ENCODE measurements at regions not wholly inside any gene's neighbourhood (a gene's known extent, or its start where the extent isn't known, plus 50 kb on each side); places are given as distances from the start of the nearest gene placed in this dataset.
A peak's percentile ranks its signal among the peaks of the same experiment; 100 is the strongest.

- no peak for DNase-seq (ENCODE audit: low read depth, low spot score)
- H3K4me3 ChIP-seq (ENCODE audit: low read depth, low read length), result no peak overlapping the region
- in situ Hi-C loops (cut with HindIII; ENCODE audit: low sequenced_read_pairs), result no loop called here
- no peak for TF ChIP-seq CTCF (IDR thresholded peaks at IDR 0.05; ENCODE audit: low read depth, low read length)
Measured at GRCh38 chr13:105530468-105530867, 1005.0 kb downstream of the EFNB2 start.

GRCh38 chr13:105527127-105527526, 1008.3 kb downstream of the EFNB2 start:
- H3K4me3 ChIP-seq (ENCODE audit: low read depth, low read length), result no peak overlapping the region
- in situ Hi-C loops (cut with HindIII; ENCODE audit: low sequenced_read_pairs), result no loop called here
- DNase-seq (ENCODE audit: low read depth, low spot score), result no peak
- no peak for TF ChIP-seq CTCF (IDR thresholded peaks at IDR 0.05; ENCODE audit: low read depth, low read length)

- no peak for TF ChIP-seq CTCF (IDR thresholded peaks at IDR 0.05; ENCODE audit: low read depth, low read length)
- in situ Hi-C loops (cut with HindIII; ENCODE audit: low sequenced_read_pairs), result no loop called here
- H3K4me3 ChIP-seq (ENCODE audit: low read depth, low read length), result no peak overlapping the region
- no peak for DNase-seq (ENCODE audit: low read depth, low spot score)
Measured at GRCh38 chr13:105519771-105520170, 1015.7 kb downstream of the EFNB2 start.

GRCh38 chr13:105518086-105518485, 1017.4 kb downstream of the EFNB2 start:
- no peak for TF ChIP-seq CTCF (IDR thresholded peaks at IDR 0.05; ENCODE audit: low read depth, low read length)
- H3K4me3 ChIP-seq (ENCODE audit: low read depth, low read length), result no peak overlapping the region
- in situ Hi-C loops (cut with HindIII; ENCODE audit: low sequenced_read_pairs), result no loop called here
- DNase-seq (ENCODE audit: low read depth, low spot score), result peak; percentile 64

GRCh38 chr13:105514401-105514800, 1021.1 kb downstream of the EFNB2 start:
- TF ChIP-seq CTCF (IDR thresholded peaks at IDR 0.05; ENCODE audit: low read depth, low read length), result no peak
- DNase-seq (ENCODE audit: low read depth, low spot score), result no peak
- in situ Hi-C loops (cut with HindIII; ENCODE audit: low sequenced_read_pairs), result no loop called here
- H3K4me3 ChIP-seq (ENCODE audit: low read depth, low read length), result no peak overlapping the region

GRCh38 chr13:105513448-105513847, 1022.0 kb downstream of the EFNB2 start:
- in situ Hi-C loops (cut with HindIII; ENCODE audit: low sequenced_read_pairs), result no loop called here
- no peak for TF ChIP-seq CTCF (IDR thresholded peaks at IDR 0.05; ENCODE audit: low read depth, low read length)
- H3K4me3 ChIP-seq (ENCODE audit: low read depth, low read length), result no peak overlapping the region

More at GRCh38 chr13:105513448-105513847, 1022.0 kb downstream of the EFNB2 start:
- DNase-seq (ENCODE audit: low read depth, low spot score), result no peak

Measured in astrocyte of the spinal cord (primary cell).